Left hindlimb (tissue), 1 donor: ENCODE measurements at regions not wholly inside any gene's neighbourhood (a gene's known extent, or its start where the extent isn't known, plus 50 kb on each side); places are given as distances from the start of the nearest gene placed in this dataset.
"Not testable (repeated sequence)": the region's sequence is repeated elsewhere in the genome, so short reads cannot be mapped to it uniquely, and the experiment has no call there.

Experiments used
- DNase-seq: peaks from one replicate; pipeline ENCODE4 v3.0.0-alpha.2; 2018

DNA sequence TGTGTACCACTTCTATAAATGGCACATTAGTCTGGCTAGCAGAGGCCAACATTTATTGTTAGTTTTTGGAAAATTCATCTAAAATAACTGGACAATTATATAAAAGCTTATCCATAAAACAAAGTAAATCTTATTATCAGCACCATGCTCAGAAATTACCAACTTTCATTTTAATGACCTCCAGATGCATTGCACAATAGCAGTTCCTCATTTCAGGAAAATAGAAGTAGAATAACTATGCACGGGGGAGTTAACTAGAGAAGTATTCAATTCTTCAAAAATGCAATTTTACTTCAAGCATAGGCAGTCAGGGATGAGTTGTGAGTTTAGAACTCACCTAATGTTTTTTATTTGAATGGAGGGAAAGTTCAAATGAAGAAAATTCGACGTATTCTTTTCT is 1023.5 kb downstream of the PCDH17 start:
- no peak for DNase-seq

GRCh38 chr13:58660826-58661225 is 1029.3 kb downstream of the PCDH17 start:
- DNase-seq, result no peak

GRCh38 chr13:58666331-58666730 is 1034.8 kb downstream of the PCDH17 start:
- DNase-seq, result no peak

GRCh38 chr13:58667096-58667495 is 1035.6 kb downstream of the PCDH17 start:
- DNase-seq, result no peak

GRCh38 chr13:58680115-58680514 is 1048.6 kb downstream of the PCDH17 start:
- no peak for DNase-seq

- DNase-seq, result no peak
These were observed 1051.1 kb downstream of the PCDH17 start for GRCh38 chr13:58682616-58683015.

DNA sequence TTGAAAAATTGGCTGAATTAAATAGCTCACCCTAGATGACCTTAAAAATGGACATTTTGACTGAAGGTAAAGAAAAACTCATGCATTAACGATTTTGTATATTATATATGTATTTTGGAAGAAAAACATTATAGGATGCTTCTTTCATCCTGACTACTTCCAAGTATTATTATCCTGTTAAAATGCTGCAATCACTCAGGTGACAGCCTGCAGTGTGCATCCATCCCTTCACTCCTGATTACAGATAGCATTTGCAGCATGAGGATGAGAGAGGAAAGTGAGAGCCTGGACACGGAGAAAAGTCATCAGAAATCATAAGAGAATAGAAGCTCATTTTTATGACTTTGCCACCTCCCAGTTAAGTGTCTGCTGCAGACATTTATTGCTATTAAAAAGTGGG is 1055.6 kb downstream of the PCDH17 start:
- no peak for DNase-seq

DNA sequence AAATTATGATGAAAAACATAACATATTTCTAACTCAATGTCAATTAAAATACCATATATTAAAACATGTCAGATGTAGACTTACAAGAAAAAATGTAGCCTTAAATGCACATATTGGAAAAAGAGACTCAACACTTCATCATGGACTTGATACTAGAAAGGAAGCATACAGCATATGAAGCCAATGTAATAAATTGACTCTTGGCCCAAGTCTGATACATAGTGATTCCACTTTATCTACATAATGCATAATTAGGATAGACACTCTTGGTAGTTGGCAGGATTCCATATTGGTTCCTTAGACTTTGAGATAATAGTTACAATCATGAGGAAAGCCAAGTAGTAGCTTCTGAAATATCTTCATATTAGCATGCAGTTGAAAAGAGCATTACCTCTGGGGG is 1067.0 kb downstream of the PCDH17 start:
- DNase-seq, result no peak

- DNase-seq, result no peak
These were observed 1073.4 kb downstream of the PCDH17 start for GRCh38 chr13:58704953-58705352.

GRCh38 chr13:58706421-58706820 is 1074.9 kb downstream of the PCDH17 start:
- DNase-seq, result no peak

GRCh38 chr13:58712191-58712590 is 1080.6 kb downstream of the PCDH17 start:
- DNase-seq, result no peak

- not testable (repeated sequence) for DNase-seq
These were observed 1082.5 kb downstream of the PCDH17 start for GRCh38 chr13:58714016-58714415.

GRCh38 chr13:58721273-58721672 is 1089.7 kb downstream of the PCDH17 start:
- no peak for DNase-seq

DNA sequence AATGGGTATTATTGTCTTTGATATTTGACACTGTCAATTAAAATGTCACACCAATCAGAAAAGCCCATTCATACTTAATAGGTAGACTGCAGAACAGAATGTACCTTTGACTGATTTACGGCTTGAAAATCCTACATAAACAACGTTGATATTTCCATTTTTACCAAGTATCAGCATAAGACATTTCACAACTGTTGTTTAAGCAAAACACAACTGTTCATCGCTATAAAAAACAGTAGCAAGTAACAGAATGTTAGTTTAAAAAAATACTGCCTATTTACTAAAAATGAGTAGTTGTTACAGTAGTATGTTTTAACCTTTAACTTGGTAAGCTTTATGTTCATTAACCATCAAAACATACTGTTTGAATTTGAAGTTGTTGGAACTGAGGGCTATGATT is 1096.6 kb downstream of the PCDH17 start:
- no peak for DNase-seq

GRCh38 chr13:58729361-58729760 is 1097.8 kb downstream of the PCDH17 start:
- DNase-seq, result no peak

GRCh38 chr13:58744686-58745085 is 1113.1 kb downstream of the PCDH17 start:
- DNase-seq, result no peak

DNA sequence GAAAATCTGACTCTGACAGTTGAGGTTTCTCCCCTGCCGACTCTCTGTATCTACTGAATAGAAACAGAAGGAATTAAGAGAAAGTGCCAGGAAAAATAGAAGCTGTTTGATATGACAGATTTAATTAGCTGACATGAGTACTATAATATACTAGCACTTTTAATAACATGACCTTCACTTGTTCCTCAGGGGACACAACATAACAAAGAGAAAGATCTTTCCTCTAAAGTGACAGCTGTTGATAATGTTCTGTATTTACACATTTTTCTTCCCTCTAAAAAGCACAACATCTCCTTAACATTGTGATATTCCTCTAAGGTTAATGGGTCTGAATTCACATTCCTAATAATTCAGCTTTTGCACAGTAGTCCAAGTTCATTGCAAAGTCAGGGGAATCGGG is 1136.0 kb downstream of the PCDH17 start:
- DNase-seq, result no peak

- DNase-seq, result no peak
These were observed 1141.8 kb downstream of the PCDH17 start for GRCh38 chr13:58773280-58773859.

DNA sequence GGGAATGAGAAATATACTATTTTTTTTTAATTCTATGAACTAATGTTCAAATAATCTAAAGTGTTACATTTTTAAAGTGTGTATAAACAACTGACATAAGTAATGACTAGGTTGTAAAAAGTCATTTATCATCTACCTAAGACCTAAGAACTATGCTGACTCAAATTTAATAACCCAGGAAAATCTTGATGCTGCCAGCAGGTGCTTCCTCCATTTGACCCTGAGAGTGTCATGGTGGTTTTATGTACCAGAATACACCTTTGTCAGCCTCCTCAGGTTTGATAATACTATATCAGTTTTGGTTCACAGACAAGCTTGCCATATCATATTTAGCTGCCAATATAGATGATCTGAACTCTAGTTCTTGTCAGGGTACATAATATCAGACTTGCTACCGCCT is 1151.2 kb downstream of the PCDH17 start:
- no peak for DNase-seq

GRCh38 chr13:58792854-58793253 is 1161.3 kb downstream of the PCDH17 start:
- DNase-seq, result no peak

DNA sequence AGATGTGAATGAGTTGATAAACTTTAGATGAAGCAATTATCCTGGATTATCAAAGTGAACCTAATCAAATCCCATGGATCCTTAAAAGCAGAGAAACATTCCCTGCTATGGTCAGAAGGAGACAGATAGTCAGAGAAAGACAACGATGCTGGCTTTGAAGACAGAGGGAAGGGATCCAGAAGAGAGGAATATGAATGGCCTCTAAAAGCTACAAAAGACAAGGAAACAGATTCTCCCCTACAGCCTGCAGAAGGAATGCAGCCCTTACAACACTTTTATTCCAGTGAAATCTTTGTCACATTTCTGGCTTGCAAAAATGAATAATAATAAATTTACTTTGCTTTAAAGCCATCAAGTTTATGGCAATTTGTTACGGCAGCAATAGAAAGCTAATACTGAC is 1164.2 kb downstream of the PCDH17 start:
- DNase-seq, result no peak

GRCh38 chr13:58804832-58805231 is 1173.3 kb downstream of the PCDH17 start:
- no peak for DNase-seq

- no peak for DNase-seq
These were observed 1174.9 kb downstream of the PCDH17 start for GRCh38 chr13:58806401-58806800.

- DNase-seq, result no peak
These were observed 1192.2 kb downstream of the PCDH17 start for GRCh38 chr13:58823701-58824100.

GRCh38 chr13:58827904-58828303 is 1196.4 kb downstream of the PCDH17 start:
- no peak for DNase-seq

- DNase-seq, result no peak
These were observed 1199.3 kb downstream of the PCDH17 start for GRCh38 chr13:58830841-58831240.
